GM18520 (cell line): ENCODE measurements at regions not wholly inside any gene's neighbourhood (a gene's known extent, or its start where the extent isn't known, plus 50 kb on each side); places are given as distances from the start of the nearest gene placed in this dataset.

Experiments used
- ATAC-seq: cut with Tn5 transposase; IDR thresholded peaks from one replicate; pipeline ENCODE4 v1.9.1; 2021; ENCODE audit not compliant: unreplicated experiment

DNA sequence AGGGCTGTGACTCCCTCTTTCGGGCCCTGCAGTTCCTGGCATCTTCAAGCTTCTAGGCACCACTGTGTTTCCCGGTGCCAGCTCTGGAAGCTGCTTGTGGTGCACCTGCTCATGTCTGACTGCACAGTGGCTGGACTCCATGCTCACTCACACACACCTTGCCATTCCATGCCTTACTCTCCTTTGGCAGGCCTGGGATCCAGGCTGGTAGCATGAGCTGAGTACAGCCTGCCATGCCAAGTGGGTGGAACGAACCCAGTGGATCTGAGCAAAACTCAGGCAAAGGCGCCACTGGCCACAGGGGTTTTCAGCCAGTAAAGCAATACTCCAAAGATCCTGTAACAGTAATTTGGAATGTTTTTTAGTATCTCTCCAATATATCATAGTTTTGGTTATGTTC lies 902.7 kb upstream of the USP15 start:
- no peak for ATAC-seq

DNA sequence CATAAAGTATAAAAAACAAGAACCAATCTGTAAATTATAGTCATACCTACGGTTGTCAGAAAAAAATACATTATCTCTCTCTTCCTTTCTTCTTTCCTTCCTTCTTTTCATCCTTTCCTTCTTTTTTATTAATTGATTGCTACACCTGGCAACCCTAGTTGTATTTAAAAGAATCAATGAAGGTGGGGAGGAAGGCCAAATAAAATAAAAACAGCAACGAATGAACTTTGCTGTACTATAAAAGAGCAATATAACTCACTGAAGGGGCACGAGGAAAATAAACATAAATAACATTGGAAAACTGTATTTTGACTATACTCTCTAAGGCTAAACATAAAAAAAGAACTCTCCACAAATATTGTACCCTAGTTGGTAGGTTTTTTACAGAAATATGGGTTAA lies 898.2 kb upstream of the USP15 start:
- ATAC-seq = no peak

DNA sequence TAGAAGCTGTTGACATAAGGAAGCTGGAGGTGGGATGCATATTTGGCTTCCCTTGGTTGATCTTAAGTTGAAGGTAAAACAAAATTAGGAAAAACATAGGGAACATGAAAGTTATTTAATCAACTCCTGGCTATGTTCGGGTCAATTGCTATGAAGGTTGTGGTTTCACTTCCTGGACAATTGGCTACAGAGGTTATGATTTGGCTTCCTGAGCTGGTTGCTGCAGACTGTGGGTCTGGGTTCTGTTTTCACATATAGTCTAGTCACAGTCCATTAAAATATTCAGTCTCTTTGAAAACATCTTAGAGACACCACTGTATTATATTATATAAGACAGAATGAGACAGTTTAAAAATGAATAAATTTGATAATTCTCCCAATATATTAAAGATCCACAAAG lies 895.2 kb upstream of the USP15 start:
- ATAC-seq = no peak

DNA sequence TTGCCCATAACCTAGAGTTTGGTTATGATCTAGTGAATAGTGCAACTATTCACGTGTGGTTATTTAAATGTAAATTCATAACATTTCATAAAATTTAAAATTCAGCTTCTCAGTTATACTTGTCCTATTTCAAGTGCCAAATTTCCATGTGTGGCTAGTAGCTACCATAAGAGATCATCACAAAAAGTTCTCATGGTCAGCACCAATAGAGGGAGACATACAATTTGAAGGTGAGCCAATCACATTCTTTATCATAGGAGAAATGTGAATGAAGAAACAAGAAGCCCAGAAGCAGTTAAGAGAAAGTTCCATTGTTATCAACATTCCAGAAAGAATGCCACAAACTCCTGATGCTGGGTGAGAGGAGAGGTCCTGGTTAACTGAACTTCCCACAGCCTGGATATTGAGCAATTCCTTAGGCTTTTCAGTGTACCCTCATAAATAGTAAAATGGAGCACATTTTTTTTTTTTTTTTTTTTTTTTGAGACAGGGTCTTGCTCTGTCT lies 892.9 kb upstream of the USP15 start:
- ATAC-seq = no peak

DNA sequence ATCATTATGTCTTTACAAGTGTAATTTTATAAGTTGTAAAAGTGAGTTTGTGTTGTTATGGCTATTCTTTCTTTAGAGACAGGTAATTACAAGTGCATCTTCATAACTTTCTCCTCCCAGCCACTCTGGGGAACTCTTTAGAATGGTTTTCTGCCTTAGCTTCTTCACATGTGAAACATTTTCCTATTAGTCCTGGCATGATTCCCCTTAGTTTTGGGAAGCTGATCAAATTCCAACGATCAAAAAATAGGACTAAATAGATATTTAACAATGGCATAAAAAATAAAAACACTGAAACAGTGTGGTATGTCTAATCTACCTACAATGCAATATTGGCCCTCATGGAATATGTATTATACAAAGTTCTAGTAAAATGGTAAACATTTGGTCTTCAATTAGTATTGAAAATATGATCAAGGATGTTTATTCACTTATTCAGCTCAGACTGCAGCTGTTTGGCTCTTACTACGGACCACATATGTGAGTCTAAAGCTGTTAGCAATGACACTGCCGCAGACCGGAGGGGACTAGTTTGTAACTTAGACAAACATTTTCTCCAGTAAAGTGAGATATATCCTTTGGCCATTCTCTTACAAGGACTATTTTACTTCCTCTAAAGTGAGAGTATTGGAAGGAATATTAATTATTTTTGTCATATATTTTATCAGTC lies 890.8 kb upstream of the USP15 start:
- no peak for ATAC-seq

DNA sequence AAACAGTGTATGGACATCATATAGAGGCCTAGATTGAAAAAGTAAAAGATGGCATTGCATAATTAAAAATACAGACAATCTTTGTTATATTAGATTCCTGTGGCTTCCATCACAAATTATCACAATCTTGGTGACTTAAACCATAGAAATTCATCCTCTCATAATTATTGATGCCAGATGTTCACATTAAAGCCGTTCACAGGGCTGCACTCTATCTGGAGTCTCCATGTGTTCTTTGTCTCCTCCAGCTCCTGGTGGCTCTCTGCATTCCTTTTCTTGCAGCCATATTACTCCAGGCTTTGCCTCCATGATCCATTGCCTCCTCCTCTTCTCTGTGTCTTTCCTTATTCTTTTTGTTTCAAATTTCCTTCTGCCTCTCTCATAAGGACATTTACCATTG lies 875.7 kb upstream of the USP15 start:
- ATAC-seq = no peak

DNA sequence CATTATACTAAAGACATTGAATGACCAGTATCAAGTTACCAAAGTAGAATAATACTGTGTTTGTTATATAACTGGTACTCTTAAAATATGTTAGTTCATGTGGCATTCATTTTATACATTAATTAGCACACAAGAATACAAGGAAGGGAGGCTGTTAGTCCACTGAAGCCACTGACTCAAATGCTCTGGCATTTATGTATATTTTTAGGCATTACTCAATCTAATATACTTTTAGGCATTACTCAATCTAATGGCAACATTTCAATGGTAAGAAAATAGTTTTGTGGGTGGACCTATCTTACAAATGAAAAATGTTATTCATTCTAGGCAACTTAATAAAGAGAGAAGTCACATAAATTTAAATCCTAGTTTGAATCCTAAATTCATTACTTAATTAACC lies 874.4 kb upstream of the USP15 start:
- no peak for ATAC-seq

DNA sequence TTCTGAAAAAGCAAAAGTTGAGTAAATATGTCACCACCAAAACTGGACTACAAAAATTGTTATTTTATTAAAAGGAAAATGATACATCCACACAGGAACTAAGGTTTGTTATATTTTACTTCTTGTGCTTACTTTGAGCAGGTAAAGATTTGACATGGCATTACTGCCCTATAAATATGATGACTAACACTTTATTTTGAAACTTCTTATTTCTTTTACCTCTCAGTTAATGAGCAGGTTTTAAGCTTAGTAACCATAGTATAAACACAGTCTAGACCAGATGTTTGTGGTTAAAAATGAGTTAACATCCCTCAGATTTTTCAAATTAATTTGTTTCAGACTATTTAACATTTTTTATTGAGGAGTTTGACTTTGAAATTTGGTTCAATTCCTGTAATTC lies 862.5 kb upstream of the USP15 start:
- no peak for ATAC-seq

DNA sequence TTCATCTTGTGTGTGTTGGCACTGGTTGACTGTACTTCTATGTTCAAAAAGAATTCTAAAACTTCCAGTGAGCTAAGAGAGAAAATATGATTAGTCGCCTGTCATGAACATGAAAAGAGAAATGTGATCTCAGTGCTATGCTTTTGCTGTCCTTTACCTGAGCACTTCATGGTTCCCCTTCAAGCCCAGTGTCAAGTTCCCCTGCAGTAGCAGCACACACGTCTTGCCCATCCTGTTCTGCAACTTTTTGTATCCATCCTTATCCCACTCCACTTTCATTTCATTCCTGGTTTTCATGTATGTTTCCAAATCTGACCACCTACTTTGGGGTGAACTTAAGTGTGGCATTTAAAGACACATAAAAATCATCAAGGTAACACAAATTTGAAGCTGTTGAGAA lies 848.0 kb upstream of the USP15 start:
- no peak for ATAC-seq

DNA sequence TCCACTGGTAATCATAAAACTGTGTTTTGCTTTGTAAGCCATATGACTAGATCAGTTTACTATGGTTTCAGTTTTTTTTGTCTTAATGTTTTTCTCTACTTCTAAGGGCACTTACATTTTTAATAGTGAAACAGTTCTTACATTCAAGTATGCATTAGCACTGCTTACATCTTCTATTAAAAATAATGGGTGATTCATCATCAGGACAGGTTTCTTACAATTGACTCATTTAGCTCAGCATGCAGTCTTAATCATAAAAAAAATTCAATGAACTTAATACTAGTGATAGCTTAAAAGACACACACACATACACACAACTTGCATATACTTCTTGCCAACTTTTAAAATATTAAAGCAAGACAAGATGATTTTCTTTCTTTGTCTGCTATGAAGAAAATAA lies 845.7 kb upstream of the USP15 start:
- ATAC-seq = no peak

DNA sequence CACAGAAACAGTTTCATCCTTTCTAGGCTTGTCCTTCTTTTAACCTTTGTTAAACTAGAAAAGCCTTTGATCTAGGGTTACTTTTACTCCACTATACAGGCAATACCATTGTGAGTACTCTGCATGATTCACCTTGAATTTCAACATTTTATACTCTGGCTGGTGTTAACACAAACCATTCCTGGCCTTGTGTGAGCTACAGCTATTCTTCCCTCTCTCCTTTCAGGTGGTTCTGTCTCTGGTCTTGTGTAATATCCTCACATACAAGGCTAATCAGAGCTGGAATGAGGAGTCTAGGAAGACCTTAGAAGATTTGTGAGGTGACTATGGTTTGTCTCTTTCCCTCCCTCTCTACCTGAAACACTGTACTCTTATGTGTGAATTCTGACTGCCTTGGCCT lies 837.4 kb upstream of the USP15 start:
- no peak for ATAC-seq

DNA sequence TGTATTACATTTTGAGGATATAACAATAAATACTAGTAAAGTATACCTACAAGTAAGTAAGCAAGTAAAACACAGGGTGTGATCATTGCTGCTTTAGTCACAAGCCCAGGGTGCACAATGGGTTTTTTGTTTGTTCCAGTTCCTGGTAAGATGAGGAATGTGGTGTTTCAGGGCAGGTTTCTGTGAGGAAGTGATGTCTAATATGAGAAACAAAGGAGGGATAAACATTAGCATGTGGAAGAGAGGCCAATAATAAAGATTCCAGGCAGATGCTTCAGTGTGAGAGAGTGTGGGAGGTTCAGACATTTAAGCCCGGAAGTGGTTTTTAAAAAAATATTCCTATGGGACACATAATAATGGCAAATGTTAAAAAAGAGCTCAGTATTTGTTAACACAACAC lies 808.1 kb upstream of the USP15 start:
- no peak for ATAC-seq

DNA sequence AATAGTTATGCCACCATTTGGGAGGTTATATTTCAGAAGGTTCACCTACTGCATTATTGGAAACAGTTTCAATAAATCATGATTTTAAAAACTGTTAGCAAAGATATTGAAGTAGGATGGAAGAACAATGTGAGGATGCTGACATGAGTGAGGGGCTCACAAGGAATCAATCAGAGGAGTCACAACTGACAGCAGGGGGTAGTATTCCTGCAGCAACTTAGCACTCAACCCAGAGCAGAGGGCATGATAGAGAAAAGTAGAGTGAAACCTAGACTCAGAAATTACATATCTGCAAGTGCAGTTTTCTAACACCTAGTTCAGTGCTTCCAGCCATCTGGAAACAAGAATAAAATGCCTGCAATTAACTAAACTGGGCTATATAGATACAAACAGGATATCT lies 772.5 kb upstream of the USP15 start:
- no peak for ATAC-seq

DNA sequence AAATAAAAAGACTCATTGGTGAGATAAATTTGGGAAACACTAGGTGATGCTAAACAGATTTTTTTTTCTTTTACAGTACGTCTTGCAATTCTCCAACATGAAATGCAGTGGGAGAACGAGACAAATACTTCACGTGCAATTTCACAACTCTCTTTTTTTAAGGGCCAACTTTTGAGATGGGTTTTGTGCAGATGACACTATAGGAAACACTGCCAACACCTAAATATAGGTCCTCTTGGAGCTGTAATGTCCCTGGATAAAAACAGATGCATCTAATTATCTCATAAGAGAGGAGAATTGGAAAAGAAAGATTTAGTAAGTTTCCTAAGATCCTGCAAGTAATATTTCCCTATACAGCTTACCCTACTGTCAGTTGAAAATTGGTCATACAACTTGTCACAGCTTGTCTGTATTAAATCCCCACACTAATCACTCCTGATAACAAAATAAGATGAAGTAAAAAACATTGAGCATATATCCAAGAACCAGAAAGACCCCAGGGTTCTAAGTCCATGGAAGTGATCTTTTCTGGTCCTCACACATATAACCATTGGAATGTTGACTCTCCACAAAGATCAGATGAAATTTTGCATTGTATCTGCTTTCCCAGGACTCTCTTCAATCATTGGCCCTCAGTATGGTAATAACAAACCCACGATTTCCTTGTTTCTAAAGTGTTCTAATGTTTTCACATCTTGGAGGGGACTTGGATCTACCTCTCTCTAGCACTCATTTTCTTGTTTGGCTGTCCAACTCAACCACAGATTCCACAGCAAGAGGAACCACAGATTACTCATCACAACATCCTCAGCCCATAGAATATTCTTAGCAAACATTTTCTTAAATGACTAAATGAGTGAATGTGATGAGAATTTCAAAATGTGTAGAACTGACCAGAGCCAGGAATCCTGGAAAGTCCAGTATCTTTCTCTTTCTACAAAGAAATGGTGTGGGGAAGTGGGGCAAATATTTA lies 769.4 kb upstream of the USP15 start:
- ATAC-seq = no peak

DNA sequence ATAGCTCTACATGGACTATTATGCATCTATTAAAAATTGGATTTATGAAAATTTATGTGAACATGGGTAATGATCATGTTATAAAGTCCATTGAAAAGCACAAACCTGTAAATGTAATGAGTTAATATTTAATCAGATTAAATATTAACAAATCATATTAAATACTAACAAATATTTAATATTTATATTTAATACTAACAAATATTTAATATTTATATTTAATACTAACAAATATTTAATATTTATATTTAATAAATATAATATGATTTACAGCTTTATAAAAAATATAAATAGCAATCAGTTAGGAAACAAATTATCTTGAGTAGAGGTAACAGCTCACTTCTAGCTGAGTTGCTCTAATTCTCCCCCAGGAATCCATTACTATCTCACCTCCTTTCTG lies 758.0 kb upstream of the USP15 start:
- no peak for ATAC-seq

DNA sequence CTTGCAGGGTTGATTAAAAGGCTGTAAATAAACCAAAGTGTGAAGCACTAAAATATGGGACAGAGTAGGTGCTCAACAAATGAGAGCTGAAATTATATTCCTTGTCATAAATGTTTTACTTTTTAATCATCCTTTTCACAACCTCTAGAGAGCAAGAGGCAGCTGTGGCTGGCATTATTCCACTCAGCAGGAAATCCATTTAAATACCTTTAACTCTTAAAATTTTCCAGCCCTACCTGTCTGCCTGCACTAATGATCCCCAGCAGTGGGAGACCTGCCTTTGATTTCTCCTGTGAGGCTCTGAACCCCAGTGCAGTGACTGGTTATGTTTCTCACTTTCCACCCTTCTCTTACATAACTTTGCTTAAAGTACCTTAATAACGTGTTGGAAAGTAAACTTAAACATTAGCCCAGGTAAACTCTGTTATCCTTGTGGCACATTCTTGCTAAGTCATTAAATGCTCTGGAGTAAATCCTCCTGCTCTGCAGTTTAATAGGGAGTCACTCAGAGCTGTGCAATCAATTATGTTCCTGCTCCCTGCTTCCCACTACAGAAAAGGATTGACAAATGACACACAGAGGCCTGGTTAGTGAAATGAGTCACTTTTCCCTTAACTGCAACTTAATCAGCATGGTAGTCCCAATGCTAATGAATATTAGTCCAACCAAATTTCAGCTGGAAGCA lies 755.7 kb upstream of the USP15 start:
- no peak for ATAC-seq

DNA sequence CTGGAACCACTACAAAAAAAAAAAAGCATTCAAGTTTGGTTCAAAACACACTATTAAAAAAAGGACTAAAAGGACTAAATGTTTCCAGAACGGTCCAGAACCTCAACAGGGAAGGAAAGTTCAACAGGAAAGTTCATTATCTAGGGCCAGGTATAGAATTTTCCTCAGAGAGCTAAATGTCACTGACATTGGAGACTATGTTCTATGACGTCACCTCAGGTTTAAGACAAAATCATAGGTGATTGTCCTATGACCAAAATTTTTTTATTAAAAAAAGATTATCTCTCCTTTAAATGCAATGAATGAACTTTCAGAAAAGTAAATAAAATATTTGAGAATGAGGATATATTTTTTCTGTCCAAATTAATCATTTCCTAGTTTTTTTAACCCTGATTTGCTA lies 746.7 kb upstream of the USP15 start:
- no peak for ATAC-seq

DNA sequence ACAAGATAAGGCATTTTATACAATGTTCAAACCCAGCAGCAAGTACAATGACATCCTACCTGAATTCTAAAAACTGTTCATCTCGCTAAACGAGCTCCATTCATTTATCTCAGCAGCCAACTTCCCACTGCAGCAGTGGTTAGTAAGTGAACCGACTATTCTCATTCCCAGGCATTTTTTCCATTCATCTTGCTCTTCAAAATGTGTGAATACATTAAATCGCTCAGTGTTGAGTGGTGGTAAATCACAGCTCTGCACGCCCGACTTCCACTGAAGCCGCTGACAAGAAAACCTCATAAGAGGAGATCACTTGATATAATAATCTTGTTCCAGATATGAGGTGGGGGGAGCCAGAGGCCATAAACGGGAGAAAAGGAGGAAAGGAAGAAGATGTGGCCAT lies 746.2 kb upstream of the USP15 start:
- no peak for ATAC-seq

DNA sequence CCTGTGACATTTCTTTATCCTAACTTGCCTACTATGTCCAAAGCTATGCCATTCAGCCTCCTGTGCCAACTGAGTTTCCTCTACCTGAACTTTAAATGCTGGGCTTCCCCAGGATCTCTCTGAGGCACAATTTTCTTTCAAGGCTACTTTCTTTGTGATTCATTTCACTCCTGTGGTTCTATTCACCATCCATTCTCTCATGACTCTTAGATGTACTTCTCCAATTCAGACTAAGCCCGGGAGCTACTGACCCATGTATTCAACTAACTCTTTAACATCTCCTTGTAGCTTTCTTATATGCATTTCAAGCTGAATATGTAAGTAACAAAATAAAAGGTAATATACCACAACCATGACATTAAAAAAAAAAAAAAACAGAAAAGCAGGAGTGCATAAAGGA lies 738.9 kb upstream of the USP15 start:
- no peak for ATAC-seq

DNA sequence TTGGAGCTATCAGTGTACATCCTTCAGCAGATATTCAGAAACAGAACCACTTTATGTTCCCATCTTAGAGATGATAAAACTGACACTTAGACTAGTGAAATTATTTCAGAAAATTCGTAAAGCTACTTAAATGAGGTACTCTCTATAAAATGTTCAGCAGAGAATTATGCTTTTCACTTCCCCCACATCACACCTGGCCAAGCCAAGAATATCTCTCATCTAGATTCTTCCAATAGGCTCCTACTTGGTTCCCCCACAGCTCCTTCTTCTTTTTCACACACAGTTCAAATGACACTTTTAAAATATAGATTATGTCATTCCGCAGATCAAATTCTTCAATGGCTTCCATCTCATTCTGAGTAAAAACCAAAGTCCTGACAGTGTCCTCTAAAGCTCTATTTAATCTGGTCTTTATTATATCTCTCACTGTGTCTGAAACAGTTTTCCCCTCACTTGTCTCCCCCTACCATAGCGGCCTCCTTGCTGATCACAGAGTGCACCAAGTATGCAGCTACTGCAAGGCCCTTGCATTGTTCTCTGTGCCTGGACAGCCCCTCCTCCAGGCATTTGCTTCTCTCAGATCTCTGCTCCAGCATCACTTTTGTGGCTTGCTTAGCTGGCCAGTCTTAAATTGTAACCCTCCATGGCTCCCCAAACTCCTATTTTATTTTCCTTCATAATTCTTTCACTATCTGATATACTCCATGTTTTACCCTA lies 736.8 kb upstream of the USP15 start:
- ATAC-seq = no peak

DNA sequence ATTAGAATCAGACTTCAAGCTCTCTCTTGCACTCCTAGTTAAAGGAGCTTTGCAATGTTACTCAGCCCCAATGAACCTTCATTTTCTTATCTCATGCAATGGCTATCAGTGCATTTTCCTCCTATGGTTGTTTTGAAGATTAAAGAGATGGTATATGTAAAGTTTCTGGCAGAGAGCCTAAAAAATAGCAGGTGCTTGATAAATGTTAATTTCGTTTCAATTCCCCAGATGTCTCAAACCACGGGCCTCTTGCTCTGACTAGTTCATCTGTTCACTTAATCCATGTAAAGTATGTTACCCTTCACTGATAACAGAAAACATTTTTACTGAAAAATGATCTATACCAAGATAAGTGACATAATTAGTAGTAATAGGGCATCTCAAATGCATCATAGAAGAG lies 735.4 kb upstream of the USP15 start:
- no peak for ATAC-seq
